H9 (cell line): ENCODE measurements at regions not wholly inside any gene's neighbourhood (a gene's known extent, or its start where the extent isn't known, plus 50 kb on each side); places are given as distances from the start of the nearest gene placed in this dataset.

Experiments used
- DNase-seq: peaks from one replicate; pipeline ENCODE4 v3.0.0-alpha.2; 2017
- H2AFZ ChIP-seq: one replicate; pipeline ENCODE4 v1.6.1; 2013; ENCODE audit warnings: mild to moderate bottlenecking, low read length, control low read depth, moderate library complexity
- H2AK5ac ChIP-seq: 2 replicates; pipeline ENCODE4 v1.6.1; 2013; ENCODE audit warnings: low read length, control low read depth, mixed read lengths; ENCODE audit not compliant: insufficient read length
- H2BK120ac ChIP-seq: one replicate; pipeline ENCODE4 v1.6.1; 2013; ENCODE audit warnings: low read depth, mild to moderate bottlenecking, low read length, control low read depth, inconsistent platforms; ENCODE audit not compliant: poor library complexity, severe bottlenecking
- H2BK12ac ChIP-seq: 2 replicates; pipeline ENCODE4 v1.6.1; 2013; ENCODE audit warnings: low read length, control low read depth, mixed read lengths, low read depth; ENCODE audit not compliant: insufficient read length
- H2BK15ac ChIP-seq: 2 replicates; pipeline ENCODE4 v1.6.1; 2013; ENCODE audit warnings: low read depth, low read length, control low read depth
- H2BK20ac ChIP-seq: one replicate; pipeline ENCODE4 v1.6.1; 2013; ENCODE audit warnings: low read depth, mild to moderate bottlenecking, low read length, control low read depth, inconsistent platforms; ENCODE audit not compliant: poor library complexity, severe bottlenecking
- H2BK5ac ChIP-seq: 2 replicates; pipeline ENCODE4 v1.6.1; 2013; ENCODE audit warnings: low read length, control low read depth, mixed read lengths; ENCODE audit not compliant: insufficient read length
- H3K14ac ChIP-seq: 2 replicates; pipeline ENCODE4 v1.6.1; 2013; ENCODE audit warnings: low read length, control low read depth; ENCODE audit not compliant: insufficient read depth
- H3K18ac ChIP-seq: 2 replicates; pipeline ENCODE4 v1.6.1; 2013; ENCODE audit warnings: low read depth, mild to moderate bottlenecking, mixed read lengths, low read length, control low read depth; ENCODE audit not compliant: insufficient read length
- H3K23ac ChIP-seq: 2 replicates; pipeline ENCODE4 v1.6.1; 2013; ENCODE audit warnings: low read length, control low read depth, mixed read lengths, low read depth; ENCODE audit not compliant: insufficient read length
- H3K23me2 ChIP-seq: 2 replicates; pipeline ENCODE4 v1.6.1; 2013; ENCODE audit warnings: low read depth, mild to moderate bottlenecking, mixed read lengths, low read length, control low read depth; ENCODE audit not compliant: insufficient read length, poor library complexity, severe bottlenecking
- H3K27ac ChIP-seq: 2 replicates; pipeline ENCODE4 v1.5.1; 2013; ENCODE audit warnings: low read length, control low read depth, mixed read lengths, low read depth; ENCODE audit not compliant: insufficient read length
- H3K27me3 ChIP-seq: 2 replicates; pipeline ENCODE4 v1.6.1; 2013; ENCODE audit warnings: low read length, control low read depth, inconsistent platforms; ENCODE audit not compliant: insufficient read depth
- H3K4ac ChIP-seq: 2 replicates; pipeline ENCODE4 v1.6.1; 2013; ENCODE audit warnings: low read depth, mild to moderate bottlenecking, control low read depth, inconsistent platforms, low read length, moderate library complexity
- H3K4me1 ChIP-seq: 2 replicates; pipeline ENCODE4 v1.6.1; 2013; ENCODE audit warnings: low read length, control low read depth, inconsistent platforms; ENCODE audit not compliant: insufficient read depth
- H3K4me2 ChIP-seq: 2 replicates; pipeline ENCODE4 v1.6.1; 2013; ENCODE audit warnings: low read length, control low read depth, mixed read lengths; ENCODE audit not compliant: insufficient read length, insufficient read depth
- H3K56ac ChIP-seq: 2 replicates; pipeline ENCODE4 v1.6.1; 2013; ENCODE audit warnings: low read depth, mild to moderate bottlenecking, mixed read lengths, low read length, control low read depth; ENCODE audit not compliant: insufficient read length
- H3K79me1 ChIP-seq: 2 replicates; pipeline ENCODE4 v1.6.1; 2013; ENCODE audit warnings: low read depth, mild to moderate bottlenecking, moderate library complexity, low read length, control low read depth, inconsistent platforms; ENCODE audit not compliant: insufficient read depth, poor library complexity, severe bottlenecking
- H3K79me2 ChIP-seq: 2 replicates; pipeline ENCODE4 v1.6.1; 2013; ENCODE audit warnings: low read length, control low read depth, inconsistent platforms; ENCODE audit not compliant: insufficient read depth
- H3K9ac ChIP-seq: 2 replicates; pipeline ENCODE4 v1.6.1; 2013; ENCODE audit warnings: low read length, control low read depth, mixed read lengths; ENCODE audit not compliant: insufficient read length; ENCODE audit errors: extremely low read depth
- H3K9me3 ChIP-seq: one replicate; pipeline ENCODE4 v1.6.1; 2013; ENCODE audit warnings: low read depth, low read length, inconsistent platforms; ENCODE audit not compliant: control insufficient read depth
- H3T11ph ChIP-seq: one replicate; pipeline ENCODE4 v1.6.1; 2013; ENCODE audit warnings: mild to moderate bottlenecking, low read length, control low read depth, inconsistent platforms
- H4K20me1 ChIP-seq: one replicate; pipeline ENCODE4 v1.6.1; 2013; ENCODE audit not compliant: control insufficient read depth, insufficient read length, insufficient read depth
- H4K5ac ChIP-seq: 2 replicates; pipeline ENCODE4 v1.6.1; 2013; ENCODE audit warnings: low read depth, mild to moderate bottlenecking, mixed read lengths, low read length, control low read depth; ENCODE audit not compliant: insufficient read length
- H4K8ac ChIP-seq: replicated peaks from 2 replicates; pipeline ENCODE4 v1.6.1; 2013; ENCODE audit warnings: low read length, control low read depth, mixed read lengths, low read depth; ENCODE audit not compliant: insufficient read length
- H4K91ac ChIP-seq: 2 replicates; pipeline ENCODE4 v1.6.1; 2013; ENCODE audit warnings: low read depth, mild to moderate bottlenecking, moderate library complexity, mixed read lengths, low read length, control low read depth; ENCODE audit not compliant: insufficient read length
- H3K27ac Mint-ChIP-seq, 3 experiments: 2 replicates in 2 of 3; 3 replicates in 1 of 3; pipeline ENCODE4 v1.8.0; 2020 to 2021; ENCODE audit warnings: mixed read lengths in 3 of 3, mild to moderate bottlenecking in 1 of 3, moderate library complexity in 1 of 3
- H3K27me3 Mint-ChIP-seq: 2 replicates; pipeline ENCODE4 v1.8.0; 2021; ENCODE audit warnings: low read depth, mild to moderate bottlenecking, moderate library complexity, mixed read lengths
- H3K36me3 Mint-ChIP-seq, 3 experiments: 2 replicates in 2 of 3; 3 replicates in 1 of 3; pipeline ENCODE4 v1.8.0; 2020 to 2021; ENCODE audit warnings: low read depth in 3 of 3, mixed read lengths in 3 of 3; ENCODE audit not compliant: insufficient read depth in 1 of 3
- H3K4me1 Mint-ChIP-seq, 2 experiments: 2 replicates each; pipeline ENCODE4 v1.8.0; 2020; ENCODE audit warnings: mixed read lengths in 2 of 2
- H3K4me3 Mint-ChIP-seq, 2 experiments: 2 replicates in 1 of 2; 3 replicates in 1 of 2; pipeline ENCODE4 v1.8.0; 2020 to 2021; ENCODE audit warnings: mild to moderate bottlenecking in 2 of 2, mixed read lengths in 2 of 2, moderate library complexity in 1 of 2
- H3K9me3 Mint-ChIP-seq, 2 experiments: 2 replicates in 1 of 2; 3 replicates in 1 of 2; pipeline ENCODE4 v1.8.0; 2020; ENCODE audit warnings: mild to moderate bottlenecking in 2 of 2, mixed read lengths in 2 of 2, moderate library complexity in 1 of 2
- WGBS: extraction: QIAGEN DNeasy Blood & Tissue Kit; methylation state at CpG from one replicate; pipeline ENCODE4 v1.1.7; 2013; ENCODE audit warnings: missing lambda C conversion rate, low lambda C conversion rate, mixed read lengths; ENCODE audit not compliant: insufficient read length; ENCODE audit errors: extremely low coverage; 5-methylcytosine and 5-hydroxymethylcytosine counted together
- TF ChIP-seq, protein P1 (sequence below): fragments of 200-600 bp; sonication (generic); conservative IDR thresholded peaks from 3 replicates; pipeline ENCODE4 v1.8.0; 2021; ENCODE audit warnings: antibody characterized with exemption, mild to moderate bottlenecking

DNA sequence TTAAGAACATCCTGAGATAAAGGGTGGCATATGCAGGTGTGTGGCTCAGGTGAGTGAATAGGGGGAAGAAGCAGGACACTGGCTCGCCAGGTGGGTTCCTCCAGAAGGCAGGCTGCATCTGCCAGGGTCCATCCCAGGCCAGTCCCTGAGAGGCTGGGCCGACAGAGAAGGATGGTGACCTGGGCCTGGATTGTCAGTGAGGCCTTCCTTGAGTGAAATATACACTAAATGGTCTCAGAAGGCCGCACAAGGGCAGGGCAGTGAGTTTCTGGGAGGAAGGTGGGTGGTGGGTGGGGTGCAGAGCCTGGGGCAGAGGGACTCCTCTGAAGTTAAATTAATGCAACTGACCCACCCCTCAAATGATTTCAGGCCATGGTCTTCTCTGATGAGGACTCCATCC is 182.1 kb downstream of the ANKRD30B start:
- DNase-seq: no peak
- H3K27me3 ChIP-seq: no peaks in the 10 kb centered on the region
- no peak overlapping the region for H2BK20ac ChIP-seq
- no peaks in the 10 kb centered on the region for H3K79me1 ChIP-seq
- H3K18ac ChIP-seq: no peak overlapping the region
- H3K79me2 ChIP-seq: no peaks in the 10 kb centered on the region
- no peaks in the 10 kb centered on the region for H3K4me1 Mint-ChIP-seq
- H3K36me3 Mint-ChIP-seq: peaks cover 12 to 38% (median 14%) of the 10 kb centered on the region in 3 experiments; a peak in 6 of 7 replicates
- H2BK5ac ChIP-seq: no peak overlapping the region
- H3K4me2 ChIP-seq: no peak overlapping the region
- H2BK120ac ChIP-seq: no peak overlapping the region
- no peak overlapping the region for H3K4me3 Mint-ChIP-seq
- TF ChIP-seq, protein P1, sequence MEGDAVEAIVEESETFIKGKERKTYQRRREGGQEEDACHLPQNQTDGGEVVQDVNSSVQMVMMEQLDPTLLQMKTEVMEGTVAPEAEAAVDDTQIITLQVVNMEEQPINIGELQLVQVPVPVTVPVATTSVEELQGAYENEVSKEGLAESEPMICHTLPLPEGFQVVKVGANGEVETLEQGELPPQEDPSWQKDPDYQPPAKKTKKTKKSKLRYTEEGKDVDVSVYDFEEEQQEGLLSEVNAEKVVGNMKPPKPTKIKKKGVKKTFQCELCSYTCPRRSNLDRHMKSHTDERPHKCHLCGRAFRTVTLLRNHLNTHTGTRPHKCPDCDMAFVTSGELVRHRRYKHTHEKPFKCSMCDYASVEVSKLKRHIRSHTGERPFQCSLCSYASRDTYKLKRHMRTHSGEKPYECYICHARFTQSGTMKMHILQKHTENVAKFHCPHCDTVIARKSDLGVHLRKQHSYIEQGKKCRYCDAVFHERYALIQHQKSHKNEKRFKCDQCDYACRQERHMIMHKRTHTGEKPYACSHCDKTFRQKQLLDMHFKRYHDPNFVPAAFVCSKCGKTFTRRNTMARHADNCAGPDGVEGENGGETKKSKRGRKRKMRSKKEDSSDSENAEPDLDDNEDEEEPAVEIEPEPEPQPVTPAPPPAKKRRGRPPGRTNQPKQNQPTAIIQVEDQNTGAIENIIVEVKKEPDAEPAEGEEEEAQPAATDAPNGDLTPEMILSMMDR: no peak
- H4K20me1 ChIP-seq: no peaks in the 10 kb centered on the region
- no peak overlapping the region for H4K5ac ChIP-seq
- no peak overlapping the region for H3K9ac ChIP-seq
- no peak overlapping the region for H2BK12ac ChIP-seq
- H3T11ph ChIP-seq: no peak overlapping the region
- H4K91ac ChIP-seq: no peak overlapping the region
- no peak overlapping the region for H3K14ac ChIP-seq
- no CpG with 5 or more reads among the region's 3 CpGs for WGBS
- H3K9me3 Mint-ChIP-seq: peaks cover 93 to 99% of the 10 kb centered on the region in 2 experiments
- H3K27ac ChIP-seq: no peak overlapping the region
- no peaks in the 10 kb centered on the region for H3K23me2 ChIP-seq
- H3K9me3 ChIP-seq: peaks cover 87% of the 10 kb centered on the region
- H2BK15ac ChIP-seq: no peak overlapping the region
- no peak overlapping the region for H3K23ac ChIP-seq
- H3K27me3 Mint-ChIP-seq: peaks cover 2% of the 10 kb centered on the region
- no peak overlapping the region for H3K56ac ChIP-seq
- no peak overlapping the region for H2AK5ac ChIP-seq
- no peak overlapping the region for H4K8ac ChIP-seq
- H2AFZ ChIP-seq: no peak overlapping the region
- H3K4ac ChIP-seq: no peak overlapping the region
- no peak overlapping the region for H3K27ac Mint-ChIP-seq
- no peaks in the 10 kb centered on the region for H3K4me1 ChIP-seq
